ENCODE measurements at regions not wholly inside any gene's neighbourhood (a gene's known extent, or its start where the extent isn't known, plus 50 kb on each side); places are given as distances from the start of the nearest gene placed in this dataset.

DNA sequence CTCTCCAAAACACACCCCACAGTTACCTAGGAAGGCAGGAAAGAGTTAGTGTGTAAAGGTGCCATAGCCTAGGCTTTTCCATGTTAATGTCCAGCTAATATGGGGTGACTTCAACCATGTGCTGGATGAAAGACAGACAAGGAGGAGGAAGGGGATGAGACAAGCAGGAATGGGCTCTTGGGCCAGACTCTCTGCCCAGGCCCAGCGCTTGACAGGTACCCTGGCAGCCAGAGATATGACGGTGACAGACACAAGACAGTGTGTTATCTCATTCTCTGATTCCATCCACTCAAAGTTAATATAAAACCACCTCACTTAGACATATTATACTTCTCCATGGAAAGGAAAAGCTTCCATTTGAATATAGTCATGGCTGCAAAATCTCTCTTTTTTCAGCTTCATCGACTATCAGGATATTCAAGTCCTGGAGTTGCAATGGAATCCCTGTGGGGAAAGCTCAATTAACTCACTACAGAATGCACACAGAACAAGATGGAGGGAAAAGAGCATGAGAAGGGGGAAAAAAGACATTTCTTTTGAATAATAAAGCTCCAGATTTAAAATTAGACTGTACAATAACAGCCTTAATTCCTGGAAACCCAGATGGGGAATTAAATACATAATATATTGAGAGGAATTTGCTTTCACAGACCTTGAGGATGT is 596.7 kb downstream of the TOX3 start:
- H3K27me3 ChIP-seq (ENCODE audit: control insufficient read depth, insufficient read depth, low read length): no peaks in the 10 kb centered on the region
- H3K79me1 ChIP-seq (ENCODE audit: low read depth in 1 of 2, low read length in 2 of 2): no peaks in the 10 kb centered on the region
- H3K4me3 ChIP-seq (ENCODE audit: insufficient read depth, low read depth, low read length): no peak overlapping the region
- no peak overlapping the region for H2AK5ac ChIP-seq (ENCODE audit: low read depth, low read length)
- H3K18ac ChIP-seq (ENCODE audit: low read depth, low read length): no peak overlapping the region
- no peaks in the 10 kb centered on the region for H4K20me1 ChIP-seq (ENCODE audit: insufficient read depth, low read length)
- no peak overlapping the region for H2BK5ac ChIP-seq (ENCODE audit: low read depth, low read length, poor library complexity, severe bottlenecking)
- no peaks in the 10 kb centered on the region for H3K36me3 ChIP-seq (ENCODE audit: control insufficient read depth, insufficient read depth, low read length)
- H3K56ac ChIP-seq (ENCODE audit: extremely low read depth, insufficient read depth, low read length): no peak overlapping the region
- no peak overlapping the region for H2AK9ac ChIP-seq (replicated peaks; ENCODE audit: low read depth, low read length, poor library complexity)
- no TSS peak for BruUV-seq (replicated peaks)
- H2BK120ac ChIP-seq (ENCODE audit: low read depth, low read length): no peak overlapping the region
- TF ChIP-seq MXI1 (IDR thresholded peaks at IDR 0.05; ENCODE audit: borderline replicate concordance, low read depth, low read length): no peak
- TF ChIP-seq RFX5 (IDR thresholded peaks at IDR 0.05; ENCODE audit: low read depth, low read length): no peak
- no peak for TF ChIP-seq FOS (IDR thresholded peaks at IDR 0.05; ENCODE audit: low read depth, low read length)
- no peak for TF ChIP-seq POLR2A (IDR thresholded peaks at IDR 0.05; ENCODE audit: low read depth, low read length)
- TF ChIP-seq CEBPB (IDR thresholded peaks at IDR 0.05; ENCODE audit: low read depth, low read length): no peak
- TF ChIP-seq BHLHE40 (IDR thresholded peaks at IDR 0.05; ENCODE audit: low read depth, low read length): no peak
- no peak for TF ChIP-seq NFE2L2 (IDR thresholded peaks at IDR 0.05; ENCODE audit: low read depth, low read length)
- no peak for TF ChIP-seq CHD1 (IDR thresholded peaks at IDR 0.05; ENCODE audit: low read depth, low read length)
- no peak for TF ChIP-seq SMC3 (IDR thresholded peaks at IDR 0.05; ENCODE audit: low read depth, low read length)
- dilution Hi-C loops (cut with HindIII; ENCODE audit: low sequenced_read_pairs, unreplicated experiment) (no loop called here), intact Hi-C loops (cut with micrococcal nuclease) (no loop called here), in situ Hi-C loops (cut with MboI; ENCODE audit: low sequenced_read_pairs) (no loop called here)
- peak overlapping the region; percentile 34; the same call in 1 of the 2 replicates for H2BK20ac ChIP-seq (ENCODE audit: low read depth, low read length)
- peak overlapping the region; percentile 5; the same call in 1 of the 2 replicates for H3K4ac ChIP-seq (ENCODE audit: low read depth, low read length)
- H4K91ac ChIP-seq (ENCODE audit: insufficient read depth, low read depth, low read length): no peak overlapping the region
- POLR2A ChIA-PET (ENCODE audit: unreplicated experiment): no interaction called here
- H4K5ac ChIP-seq (ENCODE audit: low read depth, low read length): no peak overlapping the region
- WGBS, 2 experiments (ENCODE audit: extremely low coverage in 2 of 2, insufficient read length in 1 of 2): 80% methylated on average over 2 of the region's 3 CpGs; no CpG with 5 or more reads in 1 of the 2 experiments
- no peak overlapping the region for H3K4me2 ChIP-seq (ENCODE audit: low read depth, low read length)
- no peak overlapping the region for H3K9ac ChIP-seq (ENCODE audit: low read depth, low read length)
- H3K27ac ChIP-seq (ENCODE audit: insufficient read depth, low read length): no peak overlapping the region
- peaks cover 4% of the 10 kb centered on the region; the same call in 1 of the 2 replicates for H3K4me1 ChIP-seq (ENCODE audit: control insufficient read depth, insufficient read depth, low read length)
- H2AFZ ChIP-seq (replicated peaks; ENCODE audit: low read length, poor library complexity): no peak overlapping the region
- H2BK15ac ChIP-seq (ENCODE audit: low read depth, low read length): no peak overlapping the region
- CTCF ChIA-PET: interaction anchor here (0.6 to 1.4 kb wide), 3 partner anchors 9 to 73 kb away, joined by 3 read pairs; no protein-coding TSS in a partner anchor
- no peak overlapping the region for H3K23ac ChIP-seq (ENCODE audit: low read depth, low read length)
- H3K14ac ChIP-seq (replicated peaks; ENCODE audit: low read depth, low read length): no peak overlapping the region
- ATAC-seq (ENCODE audit: low read depth): no peak
- H4K8ac ChIP-seq (ENCODE audit: low read depth in 2 of 2, low read length in 2 of 2): no peak overlapping the region
- H3K9me3 ChIP-seq (ENCODE audit: control insufficient read depth, insufficient read depth, low read length): no peaks in the 10 kb centered on the region
- DNase-seq: no peak
- no peaks in the 10 kb centered on the region; the same call in 1 of the 2 replicates for H3K9me1 ChIP-seq (ENCODE audit: insufficient read depth, low read length)

All from IMR-90 (cell line).